Fibroblast of mammary gland (primary cell): ENCODE measurements at regions not wholly inside any gene's neighbourhood (a gene's known extent, or its start where the extent isn't known, plus 50 kb on each side); places are given as distances from the start of the nearest gene placed in this dataset.

ENCODE experiments used
- DNase-seq: peaks from one replicate; pipeline ENCODE4 v3.0.0-alpha.2; 2010; ENCODE audit warnings: low read depth
- H3K4me3 ChIP-seq: 2 replicates; pipeline ENCODE4 v1.5.1; 2011; ENCODE audit warnings: low read depth, mild to moderate bottlenecking, low read length, moderate library complexity; ENCODE audit not compliant: control insufficient read depth
- CTCF ChIP-seq: conservative IDR thresholded peaks from 2 replicates; pipeline ENCODE4 v1.5.1; 2011; ENCODE audit warnings: low read depth, low read length, inconsistent platforms; ENCODE audit not compliant: control insufficient read depth, insufficient read depth

DNA sequence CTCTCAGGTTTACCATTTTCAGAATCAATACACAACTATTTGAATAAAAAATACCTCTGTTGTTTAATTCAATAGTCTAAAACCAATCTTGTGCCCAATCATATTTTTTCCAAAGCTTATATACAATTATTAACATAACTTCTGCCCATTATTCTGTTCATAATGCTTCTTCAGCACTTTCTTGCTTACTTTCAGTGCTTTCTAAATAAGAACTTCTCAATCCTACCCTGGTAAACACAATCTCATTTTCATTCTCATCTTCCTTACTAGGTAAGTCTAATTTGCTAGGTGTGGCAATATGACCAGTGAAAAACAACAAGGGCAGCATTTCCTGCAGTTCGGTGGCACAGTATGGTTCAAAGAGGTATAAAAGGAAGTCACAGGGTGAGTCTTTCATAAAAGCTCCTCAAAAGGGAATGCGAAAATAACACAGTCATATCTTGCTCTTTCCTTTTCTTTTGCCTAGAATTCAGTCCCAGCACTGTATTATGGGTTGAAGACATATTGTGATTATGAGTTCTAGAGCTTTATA, 103.5 kb downstream of the FOXG1 start:
- no peak for TF ChIP-seq CTCF
- no peak overlapping the region for H3K4me3 ChIP-seq
- DNase-seq, result no peak

DNA sequence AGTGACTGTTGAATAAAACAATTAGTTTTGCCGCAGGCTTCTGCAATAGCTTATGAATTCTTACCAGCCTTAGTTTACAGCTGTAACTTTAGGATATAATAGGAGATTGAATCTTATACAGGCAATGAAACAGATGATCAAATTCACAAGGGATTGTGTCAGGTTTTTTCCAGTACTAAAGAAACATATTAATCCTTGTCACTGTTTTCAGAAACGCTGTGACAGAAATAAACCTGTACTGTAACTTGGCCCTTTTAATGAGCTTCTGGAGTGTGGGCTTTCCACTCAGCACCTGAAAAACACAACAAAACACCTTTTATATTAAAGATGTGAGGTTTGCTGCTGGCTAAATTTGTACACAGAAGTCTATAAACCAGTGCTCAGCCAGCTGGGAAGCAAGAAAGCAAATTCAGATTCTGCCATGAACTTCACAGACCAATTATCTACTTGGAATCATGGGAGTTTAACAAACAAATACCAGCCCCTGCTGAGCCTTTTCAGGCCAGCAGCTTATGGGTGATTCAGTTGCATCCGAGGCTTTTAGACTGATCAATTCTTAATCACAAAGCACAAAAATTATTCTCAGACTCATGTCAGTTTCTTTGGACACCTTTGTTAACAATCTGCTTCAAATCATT, 109.5 kb downstream of the FOXG1 start:
- TF ChIP-seq CTCF, result no peak
- H3K4me3 ChIP-seq, result no peak overlapping the region

GRCh38 chr14:28876572-28876945, 110.0 kb downstream of the FOXG1 start:
- DNase-seq, result no peak
- no peak overlapping the region for H3K4me3 ChIP-seq
- no peak for TF ChIP-seq CTCF

More for the DNA sequence above, 109.5 kb downstream of the FOXG1 start:
- DNase-seq, result no peak

- TF ChIP-seq CTCF, result no peak
- DNase-seq, result no peak
- no peak overlapping the region for H3K4me3 ChIP-seq
Observed at GRCh38 chr14:28877923-28878322, 111.3 kb downstream of the FOXG1 start.

DNA sequence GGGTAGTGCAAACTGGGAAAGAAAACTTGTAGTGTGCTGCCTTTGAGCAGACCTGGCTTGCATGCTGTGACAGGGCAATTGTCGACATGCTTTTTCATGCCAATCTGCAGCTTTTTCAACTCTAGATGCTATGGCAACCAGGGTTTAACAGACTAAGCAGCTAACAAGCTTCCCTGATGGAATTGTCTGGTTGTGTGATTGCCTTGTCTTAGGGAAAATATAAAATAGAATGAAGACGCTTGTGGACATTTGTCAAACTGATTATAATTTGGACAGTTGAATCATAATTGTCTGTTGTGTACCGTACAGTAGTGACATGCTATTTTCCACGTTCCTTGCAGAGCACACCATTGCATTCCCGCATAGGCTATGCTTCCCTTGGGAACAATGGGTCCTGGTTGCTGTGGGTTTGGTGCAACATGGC, 113.0 kb downstream of the FOXG1 start:
- DNase-seq, result no peak
- no peak for TF ChIP-seq CTCF
- H3K4me3 ChIP-seq, result no peak overlapping the region

DNA sequence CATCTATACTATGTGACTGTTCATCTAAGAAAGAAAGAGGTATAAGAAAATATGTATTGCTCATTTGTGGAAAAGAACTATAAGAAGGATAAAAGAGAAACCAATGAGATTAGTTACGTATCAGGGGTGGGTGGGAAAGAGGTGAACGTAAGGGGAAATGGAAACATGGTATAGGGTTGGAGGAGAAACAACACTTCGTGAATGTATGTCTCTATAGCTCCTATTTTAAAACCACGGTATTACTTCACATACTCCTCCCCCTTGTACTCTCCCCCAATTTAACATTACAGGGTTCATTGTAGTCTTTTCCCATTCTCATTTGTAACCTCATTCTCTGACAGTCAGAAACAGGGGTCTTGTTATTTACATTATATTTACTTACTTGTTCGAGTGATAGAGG, 120.4 kb downstream of the FOXG1 start:
- no peak for TF ChIP-seq CTCF
- DNase-seq, result no peak
- no peak overlapping the region for H3K4me3 ChIP-seq
